Ovary (tissue), 3 donors: ENCODE measurements at regions not wholly inside any gene's neighbourhood (a gene's known extent, or its start where the extent isn't known, plus 50 kb on each side); places are given as distances from the start of the nearest gene placed in this dataset.

Experiments
- POLR2A ChIP-seq: fragments of 450-650 bp; IDR thresholded peaks from one replicate; pipeline ENCODE4 v1.6.1; 2017; ENCODE audit warnings: antibody characterized with exemption, mild to moderate bottlenecking, moderate library complexity
- TF ChIP-seq, protein P1 (sequence below), 3 donors: fragments of 450-650 bp in 2 of 3; fragments of 200-600 bp in 1 of 3; IDR thresholded peaks; one replicate each; pipeline versions ENCODE4 v1.5.1 to v1.8.0; 2016 to 2022; ENCODE audit warnings: antibody characterized with exemption in 3 of 3, mild to moderate bottlenecking in 1 of 3
- donor health status: DM: no; HTN: no; CAD: no.

DNA sequence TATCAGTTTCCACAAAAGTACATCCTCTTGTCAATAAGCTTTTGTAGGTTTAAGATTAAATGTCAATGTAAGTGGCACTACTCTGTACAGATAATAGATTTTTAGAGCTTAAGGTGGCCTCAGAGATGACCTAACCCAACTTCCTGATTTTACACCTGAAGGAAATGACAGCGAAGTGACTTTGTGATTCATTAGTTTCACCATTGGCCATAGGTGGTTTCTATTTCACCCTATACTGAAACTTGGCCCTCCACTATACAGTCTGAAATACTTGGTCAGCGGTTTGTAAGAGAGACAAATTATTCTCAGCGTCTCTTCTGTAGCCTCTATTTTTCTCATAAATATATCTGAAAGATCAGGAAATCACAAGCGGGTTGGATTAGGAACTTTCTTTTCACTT is 330.4 kb upstream of the FAM98A start:
- TF ChIP-seq, protein P1, sequence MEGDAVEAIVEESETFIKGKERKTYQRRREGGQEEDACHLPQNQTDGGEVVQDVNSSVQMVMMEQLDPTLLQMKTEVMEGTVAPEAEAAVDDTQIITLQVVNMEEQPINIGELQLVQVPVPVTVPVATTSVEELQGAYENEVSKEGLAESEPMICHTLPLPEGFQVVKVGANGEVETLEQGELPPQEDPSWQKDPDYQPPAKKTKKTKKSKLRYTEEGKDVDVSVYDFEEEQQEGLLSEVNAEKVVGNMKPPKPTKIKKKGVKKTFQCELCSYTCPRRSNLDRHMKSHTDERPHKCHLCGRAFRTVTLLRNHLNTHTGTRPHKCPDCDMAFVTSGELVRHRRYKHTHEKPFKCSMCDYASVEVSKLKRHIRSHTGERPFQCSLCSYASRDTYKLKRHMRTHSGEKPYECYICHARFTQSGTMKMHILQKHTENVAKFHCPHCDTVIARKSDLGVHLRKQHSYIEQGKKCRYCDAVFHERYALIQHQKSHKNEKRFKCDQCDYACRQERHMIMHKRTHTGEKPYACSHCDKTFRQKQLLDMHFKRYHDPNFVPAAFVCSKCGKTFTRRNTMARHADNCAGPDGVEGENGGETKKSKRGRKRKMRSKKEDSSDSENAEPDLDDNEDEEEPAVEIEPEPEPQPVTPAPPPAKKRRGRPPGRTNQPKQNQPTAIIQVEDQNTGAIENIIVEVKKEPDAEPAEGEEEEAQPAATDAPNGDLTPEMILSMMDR (IDR thresholded peaks at IDR 0.05), result no peak
- TF ChIP-seq POLR2A, result no peak
